SU-DHL-6 (cell line): ENCODE measurements at regions not wholly inside any gene's neighbourhood (a gene's known extent, or its start where the extent isn't known, plus 50 kb on each side); places are given as distances from the start of the nearest gene placed in this dataset.

ENCODE experiments used
- CTCF ChIP-seq: fragments of 200-600 bp; sonication (generic); IDR thresholded peaks from one replicate; pipeline ENCODE4 v1.5.1; 2017; ENCODE audit warnings: antibody characterized with exemption, mild to moderate bottlenecking, low read length, moderate library complexity; ENCODE audit not compliant: insufficient read depth, poor library complexity, severe bottlenecking
- EZH2phosphoT487 ChIP-seq: fragments of 200-600 bp; sonication (generic), shearing (Covaris generic); conservative IDR thresholded peaks from 2 replicates; pipeline ENCODE4 v1.6.1; 2018; ENCODE audit warnings: mild to moderate bottlenecking, antibody characterized with exemption, low read length, moderate library complexity, mixed read lengths

DNA sequence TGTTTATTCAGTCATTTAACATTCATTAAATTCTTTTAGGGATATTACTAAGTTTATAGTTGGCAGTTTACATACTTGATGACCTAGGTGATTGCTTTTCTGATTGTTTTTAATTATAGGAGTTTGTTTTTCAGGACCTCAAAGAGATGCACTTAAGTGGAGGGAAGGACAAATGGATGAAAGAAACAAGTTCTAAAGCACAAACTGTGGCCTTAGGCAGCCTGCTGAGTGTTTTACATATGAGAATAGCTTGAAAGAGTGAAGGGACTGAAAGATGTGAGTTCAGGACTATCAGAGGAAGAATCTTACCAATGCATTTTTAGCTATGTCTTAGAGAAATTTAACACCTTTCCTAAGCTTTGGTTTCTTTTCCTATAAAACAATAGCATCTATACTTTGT is 402.6 kb downstream of the KLF12 start:
- TF ChIP-seq CTCF (no peak), EZH2phosphoT487 (no peak)
